B cell (primary cell): ENCODE measurements at regions not wholly inside any gene's neighbourhood (a gene's known extent, or its start where the extent isn't known, plus 50 kb on each side); places are given as distances from the start of the nearest gene placed in this dataset.

Experiments
- CTCF ChIP-seq: fragments of 200-600 bp; IDR thresholded peaks from one replicate; pipeline ENCODE4 v1.8.0; 2022; ENCODE audit warnings: antibody characterized with exemption, mild to moderate bottlenecking
- EZH2 ChIP-seq: IDR thresholded peaks from 2 replicates; pipeline ENCODE4 v1.6.1; 2012; ENCODE audit warnings: borderline replicate concordance, low read depth, mild to moderate bottlenecking, moderate library complexity, low read length; ENCODE audit not compliant: insufficient read depth, poor library complexity, severe bottlenecking

GRCh38 chr11:104663190-104664140, 234.8 kb downstream of the CASP12 start:
- TF ChIP-seq EZH2, result no peak
- no peak for TF ChIP-seq CTCF
